Adrenal gland (tissue), 5 donors: ENCODE measurements at regions not wholly inside any gene's neighbourhood (a gene's known extent, or its start where the extent isn't known, plus 50 kb on each side); places are given as distances from the start of the nearest gene placed in this dataset.

Experiments used
- POLR2A ChIP-seq, 2 donors: fragments of 450-650 bp; IDR thresholded peaks; one replicate each; pipeline ENCODE4 v1.6.1; 2017; ENCODE audit warnings: antibody characterized with exemption in 2 of 2, mild to moderate bottlenecking in 2 of 2, moderate library complexity in 1 of 2
- TF ChIP-seq, protein P1 (sequence below), 6 experiments: fragments of 450-650 bp in 4 of 6; fragments of 200-600 bp in 2 of 6; sonication (generic) in 1 of 6; IDR thresholded peaks; 1 replicate in 5 of 6; 2 replicates in 1 of 6; pipeline versions ENCODE4 v1.5.1 to v1.8.0; 2016 to 2021; ENCODE audit warnings: antibody characterized with exemption in 6 of 6, mild to moderate bottlenecking in 2 of 6, moderate library complexity in 1 of 6
- donor health status: DM: no; HTN: no; CAD: no.

DNA sequence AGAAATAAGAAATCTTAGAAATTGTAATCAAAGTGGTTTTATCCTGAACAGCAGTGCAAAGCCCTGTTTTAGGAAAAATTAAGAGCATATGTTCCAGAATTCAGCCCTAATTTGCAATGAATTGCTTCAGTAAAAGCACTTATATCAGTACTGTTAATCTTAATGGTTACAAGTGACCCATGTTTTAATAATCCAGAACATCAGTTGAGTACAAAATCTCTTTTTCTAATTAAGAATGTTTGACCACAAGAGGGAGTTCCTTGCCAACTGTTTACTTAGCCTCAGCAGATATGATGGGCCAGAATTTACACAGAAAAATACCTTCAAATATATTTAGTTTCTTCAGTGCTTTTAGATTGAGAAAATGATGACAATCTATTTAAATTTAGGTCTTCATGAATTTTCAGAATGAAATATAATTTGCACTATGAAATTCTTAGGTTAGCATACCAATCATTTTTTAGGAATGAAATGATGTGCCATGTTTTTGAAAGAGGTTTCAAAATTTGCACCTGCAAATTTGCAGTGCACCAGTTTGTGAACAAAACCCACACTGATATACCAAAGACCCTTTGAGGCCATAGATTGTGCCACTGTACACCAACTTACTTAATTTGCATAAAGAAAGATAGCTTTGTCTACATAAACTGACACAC, 926.3 kb upstream of the ARRDC3 start:
- TF ChIP-seq, protein P1, sequence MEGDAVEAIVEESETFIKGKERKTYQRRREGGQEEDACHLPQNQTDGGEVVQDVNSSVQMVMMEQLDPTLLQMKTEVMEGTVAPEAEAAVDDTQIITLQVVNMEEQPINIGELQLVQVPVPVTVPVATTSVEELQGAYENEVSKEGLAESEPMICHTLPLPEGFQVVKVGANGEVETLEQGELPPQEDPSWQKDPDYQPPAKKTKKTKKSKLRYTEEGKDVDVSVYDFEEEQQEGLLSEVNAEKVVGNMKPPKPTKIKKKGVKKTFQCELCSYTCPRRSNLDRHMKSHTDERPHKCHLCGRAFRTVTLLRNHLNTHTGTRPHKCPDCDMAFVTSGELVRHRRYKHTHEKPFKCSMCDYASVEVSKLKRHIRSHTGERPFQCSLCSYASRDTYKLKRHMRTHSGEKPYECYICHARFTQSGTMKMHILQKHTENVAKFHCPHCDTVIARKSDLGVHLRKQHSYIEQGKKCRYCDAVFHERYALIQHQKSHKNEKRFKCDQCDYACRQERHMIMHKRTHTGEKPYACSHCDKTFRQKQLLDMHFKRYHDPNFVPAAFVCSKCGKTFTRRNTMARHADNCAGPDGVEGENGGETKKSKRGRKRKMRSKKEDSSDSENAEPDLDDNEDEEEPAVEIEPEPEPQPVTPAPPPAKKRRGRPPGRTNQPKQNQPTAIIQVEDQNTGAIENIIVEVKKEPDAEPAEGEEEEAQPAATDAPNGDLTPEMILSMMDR (IDR thresholded peaks at IDR 0.05): peak in 5 of 6 experiments; percentile 15 to 50 (median 35)
- TF ChIP-seq POLR2A (IDR thresholded peaks at IDR 0.05): no peak
